Body of pancreas (tissue), 4 donors: ENCODE measurements at regions not wholly inside any gene's neighbourhood (a gene's known extent, or its start where the extent isn't known, plus 50 kb on each side); places are given as distances from the start of the nearest gene placed in this dataset.

Experiments used
- POLR2A ChIP-seq, 3 donors: fragments of 450-650 bp; IDR thresholded peaks; one replicate each; pipeline ENCODE4 v1.6.1; 2016; ENCODE audit warnings: antibody characterized with exemption in 3 of 3, mild to moderate bottlenecking in 2 of 3
- TF ChIP-seq, protein P1 (sequence below), 7 experiments: fragments of 450-650 bp in 4 of 7; fragments of 200-600 bp in 3 of 7; sonication (generic) in 3 of 7; IDR thresholded peaks; one replicate each; pipeline ENCODE4 v1.5.1; 2016 to 2019; ENCODE audit warnings: antibody characterized with exemption in 7 of 7

DNA sequence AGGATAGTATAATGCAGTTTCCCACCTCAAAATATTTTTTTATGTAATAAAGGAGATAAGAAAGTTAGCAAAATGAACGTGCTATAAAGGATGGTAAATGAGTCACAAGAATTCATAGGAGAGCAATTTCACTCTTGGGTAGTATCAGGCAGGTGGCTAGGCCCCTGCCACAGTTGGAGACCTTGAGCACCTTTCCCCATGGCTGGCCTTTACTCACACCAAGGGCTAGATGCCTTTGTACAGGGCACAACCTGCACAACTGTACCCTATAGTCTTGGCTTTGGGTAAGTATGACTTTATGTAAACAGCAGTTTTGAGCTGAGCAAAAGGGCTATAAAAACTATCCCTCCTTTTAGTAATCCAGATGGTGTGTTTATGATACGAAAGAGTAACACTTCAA lies 85.1 kb downstream of the CTH start:
- TF ChIP-seq, protein P1, sequence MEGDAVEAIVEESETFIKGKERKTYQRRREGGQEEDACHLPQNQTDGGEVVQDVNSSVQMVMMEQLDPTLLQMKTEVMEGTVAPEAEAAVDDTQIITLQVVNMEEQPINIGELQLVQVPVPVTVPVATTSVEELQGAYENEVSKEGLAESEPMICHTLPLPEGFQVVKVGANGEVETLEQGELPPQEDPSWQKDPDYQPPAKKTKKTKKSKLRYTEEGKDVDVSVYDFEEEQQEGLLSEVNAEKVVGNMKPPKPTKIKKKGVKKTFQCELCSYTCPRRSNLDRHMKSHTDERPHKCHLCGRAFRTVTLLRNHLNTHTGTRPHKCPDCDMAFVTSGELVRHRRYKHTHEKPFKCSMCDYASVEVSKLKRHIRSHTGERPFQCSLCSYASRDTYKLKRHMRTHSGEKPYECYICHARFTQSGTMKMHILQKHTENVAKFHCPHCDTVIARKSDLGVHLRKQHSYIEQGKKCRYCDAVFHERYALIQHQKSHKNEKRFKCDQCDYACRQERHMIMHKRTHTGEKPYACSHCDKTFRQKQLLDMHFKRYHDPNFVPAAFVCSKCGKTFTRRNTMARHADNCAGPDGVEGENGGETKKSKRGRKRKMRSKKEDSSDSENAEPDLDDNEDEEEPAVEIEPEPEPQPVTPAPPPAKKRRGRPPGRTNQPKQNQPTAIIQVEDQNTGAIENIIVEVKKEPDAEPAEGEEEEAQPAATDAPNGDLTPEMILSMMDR (IDR thresholded peaks at IDR 0.05): no peak
- no peak for TF ChIP-seq POLR2A (IDR thresholded peaks at IDR 0.05)
